Activated CD4-positive, CD25-positive, alpha-beta regulatory T cell (primary cell): ENCODE measurements at regions not wholly inside any gene's neighbourhood (a gene's known extent, or its start where the extent isn't known, plus 50 kb on each side); places are given as distances from the start of the nearest gene placed in this dataset.

Source experiments
- DNase-seq, 4 experiments: peaks; one replicate each; lab custom pipeline; 2025; lab: John Stamatoyannopoulos, UW

- DNase-seq: no peak
Observed at GRCh38 chr15:94535298-94536048, 304.1 kb downstream of the MCTP2 start.

GRCh38 chr15:94536549-94536948, 305.2 kb downstream of the MCTP2 start:
- DNase-seq: no peak

GRCh38 chr15:94538280-94538679, 306.9 kb downstream of the MCTP2 start:
- DNase-seq: no peak

- no peak for DNase-seq
Observed at GRCh38 chr15:94542391-94542790, 311.0 kb downstream of the MCTP2 start.

GRCh38 chr15:94546808-94547207, 315.4 kb downstream of the MCTP2 start:
- DNase-seq: no peak

- DNase-seq: no peak
Observed at GRCh38 chr15:94547711-94548110, 316.4 kb downstream of the MCTP2 start.

GRCh38 chr15:94555841-94556519, 324.6 kb downstream of the MCTP2 start:
- DNase-seq: no peak

GRCh38 chr15:94561036-94561689, 329.8 kb downstream of the MCTP2 start:
- DNase-seq: no peak

- DNase-seq: no peak
Observed at GRCh38 chr15:94563456-94563855, 332.1 kb downstream of the MCTP2 start.

GRCh38 chr15:94576889-94577533, 345.6 kb downstream of the MCTP2 start:
- DNase-seq: no peak

GRCh38 chr15:94579286-94579685, 347.9 kb downstream of the MCTP2 start:
- DNase-seq: no peak

- DNase-seq: no peak
Observed at GRCh38 chr15:94580211-94580885, 349.0 kb downstream of the MCTP2 start.

GRCh38 chr15:94582368-94582767, 351.0 kb downstream of the MCTP2 start:
- no peak for DNase-seq

GRCh38 chr15:94584833-94585244, 353.5 kb downstream of the MCTP2 start:
- no peak for DNase-seq

- no peak for DNase-seq
Observed at GRCh38 chr15:94586099-94586498, 354.7 kb downstream of the MCTP2 start.

GRCh38 chr15:94587113-94587512, 355.8 kb downstream of the MCTP2 start:
- DNase-seq: no peak

- no peak for DNase-seq
Observed at GRCh38 chr15:94588993-94589392, 357.6 kb downstream of the MCTP2 start.

- no peak for DNase-seq
Observed at GRCh38 chr15:94592495-94592894, 361.1 kb downstream of the MCTP2 start.

- no peak for DNase-seq
Observed at GRCh38 chr15:94596707-94597106, 365.3 kb downstream of the MCTP2 start.

GRCh38 chr15:94600505-94600904, 369.1 kb downstream of the MCTP2 start:
- no peak for DNase-seq

GRCh38 chr15:94602754-94603470, 371.6 kb downstream of the MCTP2 start:
- no peak for DNase-seq
